ENCODE measurements at regions not wholly inside any gene's neighbourhood (a gene's known extent, or its start where the extent isn't known, plus 50 kb on each side); places are given as distances from the start of the nearest gene placed in this dataset.

GRCh38 chr2:57461624-57462023 lies 585.0 kb upstream of the VRK2 start:
- TF ChIP-seq, protein P1, sequence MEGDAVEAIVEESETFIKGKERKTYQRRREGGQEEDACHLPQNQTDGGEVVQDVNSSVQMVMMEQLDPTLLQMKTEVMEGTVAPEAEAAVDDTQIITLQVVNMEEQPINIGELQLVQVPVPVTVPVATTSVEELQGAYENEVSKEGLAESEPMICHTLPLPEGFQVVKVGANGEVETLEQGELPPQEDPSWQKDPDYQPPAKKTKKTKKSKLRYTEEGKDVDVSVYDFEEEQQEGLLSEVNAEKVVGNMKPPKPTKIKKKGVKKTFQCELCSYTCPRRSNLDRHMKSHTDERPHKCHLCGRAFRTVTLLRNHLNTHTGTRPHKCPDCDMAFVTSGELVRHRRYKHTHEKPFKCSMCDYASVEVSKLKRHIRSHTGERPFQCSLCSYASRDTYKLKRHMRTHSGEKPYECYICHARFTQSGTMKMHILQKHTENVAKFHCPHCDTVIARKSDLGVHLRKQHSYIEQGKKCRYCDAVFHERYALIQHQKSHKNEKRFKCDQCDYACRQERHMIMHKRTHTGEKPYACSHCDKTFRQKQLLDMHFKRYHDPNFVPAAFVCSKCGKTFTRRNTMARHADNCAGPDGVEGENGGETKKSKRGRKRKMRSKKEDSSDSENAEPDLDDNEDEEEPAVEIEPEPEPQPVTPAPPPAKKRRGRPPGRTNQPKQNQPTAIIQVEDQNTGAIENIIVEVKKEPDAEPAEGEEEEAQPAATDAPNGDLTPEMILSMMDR (IDR thresholded peaks at IDR 0.05; ENCODE audit: low read length), result no peak
- TF ChIP-seq EZH2phosphoT487 (IDR thresholded peaks at IDR 0.05; ENCODE audit: low read length), result no peak
- no peak for TF ChIP-seq EZH2 (optimal IDR thresholded peaks at IDR 0.05; ENCODE audit: low read depth, low read length)
